Activated effector memory CD4-positive, alpha-beta T cell treated with Interleukin-2 at 50 U/mL for 16 hours (primary cell): ENCODE measurements at regions not wholly inside any gene's neighbourhood (a gene's known extent, or its start where the extent isn't known, plus 50 kb on each side); places are given as distances from the start of the nearest gene placed in this dataset.
"Not testable (repeated sequence)": the region's sequence is repeated elsewhere in the genome, so short reads cannot be mapped to it uniquely, and the experiment has no call there.

Source experiments
- DNase-seq: peaks from one replicate; pipeline ENCODE4 v3.0.0-alpha.2; 2020

DNA sequence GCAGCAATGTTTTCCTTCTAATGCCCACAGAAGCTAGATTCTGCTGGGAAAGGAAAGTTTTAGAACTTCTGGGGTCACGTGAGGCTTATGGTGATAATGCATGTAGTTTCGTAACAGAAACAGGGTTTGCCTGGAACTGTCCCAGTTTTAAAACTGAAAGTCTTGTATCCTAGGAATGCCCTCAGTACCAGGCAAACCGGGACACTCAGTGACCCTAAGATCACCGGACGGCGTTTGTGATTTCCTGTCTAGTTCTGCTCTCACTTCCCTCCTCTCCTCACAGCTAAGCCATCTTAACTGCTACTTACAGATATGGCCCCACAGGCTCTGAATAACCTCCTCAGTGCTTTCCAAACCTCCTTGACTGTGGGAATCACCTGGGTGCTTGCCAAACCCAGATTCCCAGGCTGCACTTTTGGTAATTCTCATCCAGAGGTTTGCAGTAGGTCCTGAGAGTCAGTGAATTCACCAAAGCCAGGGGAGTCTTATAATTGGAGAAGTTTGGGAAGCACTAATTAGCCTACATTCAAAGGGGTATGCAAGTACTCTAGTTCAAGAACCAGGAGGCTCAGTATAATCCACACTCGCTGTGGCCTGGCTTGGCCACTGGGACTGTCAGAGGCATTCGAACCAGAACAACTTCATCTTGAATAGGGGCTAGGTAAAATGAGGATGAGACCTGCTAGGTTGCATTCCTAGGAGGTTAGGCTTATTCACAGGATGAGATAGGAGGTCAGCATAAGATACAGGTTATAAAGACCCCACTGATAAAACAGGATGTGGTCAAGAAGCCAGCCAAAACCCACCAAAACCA lies 231.6 kb upstream of the MYLIP start:
- no peak for DNase-seq

DNA sequence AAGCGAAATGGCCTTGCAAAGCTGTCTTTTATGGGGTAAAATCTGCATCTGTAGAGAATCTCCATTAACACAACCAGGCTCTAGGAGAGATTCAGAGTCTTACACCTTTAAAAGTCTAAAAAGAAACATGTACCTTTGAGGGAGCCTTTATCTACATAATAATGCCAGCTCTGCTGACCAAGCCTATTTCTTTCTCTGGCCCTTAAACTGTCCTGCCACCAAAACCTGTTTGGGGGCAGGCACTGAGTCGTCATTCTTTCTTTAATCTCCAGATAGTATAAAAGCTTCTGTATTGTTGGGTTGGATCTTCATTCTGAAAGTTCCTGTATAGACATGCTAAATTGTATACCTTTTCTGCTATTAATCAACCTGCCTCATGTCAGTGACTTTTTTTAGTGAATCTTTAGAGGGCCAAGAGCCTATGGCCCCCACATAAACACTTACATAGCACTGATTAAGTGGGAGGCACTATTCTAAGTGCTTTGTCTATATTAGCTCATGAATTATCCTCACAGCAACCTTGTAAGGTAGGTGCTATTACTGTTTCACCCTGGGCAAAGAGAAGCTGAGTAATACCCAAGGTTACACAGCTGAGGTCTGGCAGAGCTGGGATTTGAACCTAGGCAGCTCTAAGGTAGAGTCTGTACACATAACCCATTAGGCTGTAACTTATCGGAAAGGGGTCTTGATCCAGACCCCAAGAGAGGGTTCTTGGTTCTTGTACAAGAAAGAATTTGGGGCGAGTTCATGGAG lies 232.3 kb upstream of the DTNBP1 start:
- DNase-seq = no peak

DNA sequence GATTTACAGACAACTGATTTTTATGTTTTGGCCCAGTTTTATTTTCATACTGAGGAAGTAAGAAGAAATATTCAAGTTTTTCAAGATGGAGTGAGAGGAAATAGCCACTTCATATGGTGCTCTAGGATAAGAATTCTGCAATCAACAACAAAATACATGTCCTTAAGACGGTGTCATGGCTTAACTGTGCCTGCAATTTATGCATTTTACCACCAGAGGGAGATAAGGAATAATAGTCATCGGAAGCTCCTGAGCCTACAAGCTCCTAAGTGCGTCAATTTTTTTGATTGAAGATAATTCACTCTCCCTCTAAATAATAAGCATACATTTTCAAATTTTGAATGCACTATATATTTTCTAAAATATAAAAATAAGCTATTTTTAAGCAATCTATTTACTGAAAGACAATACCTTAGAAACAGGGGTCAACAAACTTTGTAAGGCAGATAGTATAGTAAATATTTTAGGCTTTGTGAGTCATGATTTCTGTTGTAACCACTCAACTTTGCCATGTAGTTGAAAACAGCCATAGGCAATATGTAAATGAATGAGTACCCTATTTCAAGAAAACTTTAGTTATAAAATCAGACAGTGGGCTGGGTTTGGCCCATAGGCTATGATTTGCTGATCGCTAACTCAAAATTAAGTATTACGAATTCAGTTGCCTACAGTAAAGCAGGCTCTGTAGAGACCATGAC lies 230.9 kb upstream of the DTNBP1 start:
- no peak for DNase-seq

GRCh38 chr6:15892369-15892768 lies 229.5 kb upstream of the DTNBP1 start:
- DNase-seq = no peak

DNA sequence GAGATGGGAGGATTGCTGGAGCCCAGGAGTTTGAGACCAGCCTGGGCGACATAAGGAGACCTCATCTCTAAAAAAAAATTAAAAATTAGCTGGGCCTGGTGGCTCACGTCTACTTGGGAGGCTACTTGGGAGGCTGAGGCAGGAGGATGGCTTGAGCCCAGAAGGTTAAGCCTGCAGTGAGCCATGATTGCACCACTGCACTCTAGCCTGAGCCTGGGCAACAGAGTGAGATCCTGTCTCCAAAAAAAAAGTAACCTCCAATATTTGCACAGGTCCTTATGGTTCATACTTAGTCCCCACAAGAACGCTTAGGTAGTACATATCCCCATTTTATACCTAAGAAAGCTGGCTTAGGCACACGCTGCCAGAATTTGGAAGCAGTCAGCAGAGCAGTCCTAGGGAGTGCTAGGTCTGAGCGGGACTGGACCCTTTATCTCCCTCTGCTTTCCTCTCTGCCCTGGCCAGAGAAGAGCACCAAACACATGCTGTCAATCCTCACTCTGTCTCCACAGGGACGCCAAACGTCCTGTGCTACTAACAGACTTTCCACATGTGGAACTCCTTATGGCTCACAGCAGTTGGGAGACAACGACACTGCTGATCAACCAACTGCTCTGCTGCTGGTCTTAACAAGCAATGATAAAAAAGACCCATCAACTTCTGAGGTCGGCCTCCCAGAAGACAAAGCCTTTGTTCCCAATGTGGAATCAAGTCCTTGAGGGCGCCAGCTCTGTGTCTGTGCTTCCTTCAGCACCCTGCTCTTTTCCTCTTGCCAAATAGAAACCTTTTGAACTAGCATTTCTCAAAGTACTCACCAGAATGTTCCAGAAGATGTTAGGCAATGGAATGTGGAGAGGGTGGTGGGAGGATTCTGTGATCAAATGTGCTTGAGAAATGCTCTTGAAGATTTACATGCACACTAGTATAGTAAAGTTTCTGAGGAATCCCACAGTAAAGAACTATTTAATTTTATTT lies 226.3 kb upstream of the DTNBP1 start:
- DNase-seq = no peak

DNA sequence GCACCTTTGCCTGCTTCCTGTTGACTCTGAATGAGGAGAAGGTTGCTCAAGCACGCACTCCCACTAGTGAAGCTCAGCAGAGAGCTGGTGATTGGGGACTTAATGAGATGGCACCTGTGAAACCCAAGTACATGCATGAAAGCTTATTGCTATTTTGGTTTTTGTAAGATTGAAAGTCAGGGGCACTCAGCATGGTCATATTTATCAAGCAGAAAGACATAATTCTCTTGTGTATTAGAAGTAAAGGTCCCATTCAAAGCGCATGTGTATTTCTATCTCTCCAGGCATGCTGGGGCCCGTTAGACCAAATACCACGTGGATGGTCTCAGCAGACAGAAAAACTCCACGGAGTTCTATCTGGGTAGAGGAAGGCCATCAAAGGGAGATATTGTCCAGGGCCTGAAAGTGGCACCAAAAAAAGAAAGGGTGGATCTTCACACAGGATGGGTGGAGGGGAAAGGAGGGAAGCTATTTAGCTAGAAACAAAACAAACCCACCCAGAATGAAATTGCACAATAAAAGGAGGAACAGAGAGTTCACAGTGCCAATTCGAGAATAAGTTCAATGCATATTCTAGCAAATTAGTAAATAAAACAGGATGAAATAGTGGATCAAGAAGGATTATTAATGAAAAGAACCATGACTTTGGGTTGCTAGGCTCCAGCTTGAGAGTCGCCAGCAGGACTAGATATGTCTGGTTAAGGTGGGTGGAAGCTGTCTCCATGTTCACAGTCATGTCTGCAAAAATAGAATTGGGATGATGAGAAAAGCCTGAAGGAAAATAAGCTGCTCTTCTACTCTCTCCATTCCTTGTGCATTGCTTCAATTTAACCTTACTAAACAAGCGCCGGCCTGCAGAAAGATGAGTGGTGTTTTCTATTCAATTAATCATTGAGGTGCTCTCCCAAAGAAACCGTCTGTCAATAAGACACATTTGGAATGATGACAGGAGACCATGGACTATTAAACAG lies 224.9 kb upstream of the DTNBP1 start:
- DNase-seq = no peak

- no peak for DNase-seq
Observed at GRCh38 chr6:15885624-15886023, 222.8 kb upstream of the DTNBP1 start.

DNA sequence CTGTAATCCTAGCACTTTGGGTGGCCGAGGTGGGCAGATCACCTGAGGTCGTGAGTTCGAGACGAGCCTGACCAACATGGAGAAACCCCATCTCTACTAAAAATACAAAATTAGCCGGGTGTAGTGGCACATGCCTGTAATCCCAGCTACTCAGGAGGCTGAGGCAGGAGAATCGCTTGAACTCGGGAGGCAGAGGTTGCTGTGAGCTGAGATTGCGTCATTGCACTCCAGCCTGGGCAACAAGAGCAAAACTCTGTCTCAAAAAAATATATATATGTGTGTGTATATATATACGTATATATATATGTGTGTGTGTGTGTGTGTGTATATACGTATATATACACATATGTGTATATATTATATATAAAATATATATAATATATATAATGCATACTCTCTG lies 220.8 kb upstream of the DTNBP1 start:
- DNase-seq = not testable (repeated sequence)

DNA sequence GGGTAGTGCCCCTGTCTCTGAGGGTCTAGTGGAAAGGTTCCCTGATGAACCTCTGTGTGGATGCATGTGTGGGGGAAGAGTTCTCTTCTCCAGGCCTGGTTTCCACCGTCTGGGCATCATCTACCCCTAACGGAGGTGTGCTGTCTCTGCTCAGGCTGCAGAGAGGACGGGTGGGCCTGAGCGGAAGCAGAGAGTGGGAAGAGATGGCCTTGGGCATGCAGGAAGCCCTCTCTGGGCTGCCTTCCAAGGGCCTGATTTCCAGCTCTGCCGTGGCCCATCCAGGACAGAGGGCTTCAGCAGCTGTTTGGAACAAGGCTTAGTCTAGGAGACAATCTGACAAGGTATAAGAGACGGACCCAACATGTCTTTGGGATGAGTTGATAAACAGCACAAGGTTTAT lies 220.1 kb upstream of the DTNBP1 start:
- no peak for DNase-seq

- no peak for DNase-seq
Observed at GRCh38 chr6:15882345-15882744, 219.5 kb upstream of the DTNBP1 start.

DNA sequence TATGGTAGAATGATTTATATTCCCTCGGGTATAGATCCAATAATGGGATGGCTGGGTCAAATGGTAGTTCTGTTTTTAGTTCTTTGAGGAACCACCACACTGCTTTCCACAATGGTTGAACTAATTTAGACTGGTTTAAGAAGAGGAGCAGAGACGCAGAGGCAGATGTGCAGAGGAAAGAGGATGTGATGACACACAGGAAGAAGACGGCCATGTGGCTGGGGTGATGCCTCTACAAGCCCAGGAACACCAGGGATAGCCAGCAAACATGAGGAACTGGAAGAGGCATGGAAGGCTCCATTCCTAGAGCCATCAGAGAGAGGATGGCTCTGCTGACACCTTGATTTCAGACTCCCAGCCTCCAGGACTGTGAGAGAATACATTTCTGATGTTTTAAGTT lies 218.3 kb upstream of the DTNBP1 start:
- no peak for DNase-seq

DNA sequence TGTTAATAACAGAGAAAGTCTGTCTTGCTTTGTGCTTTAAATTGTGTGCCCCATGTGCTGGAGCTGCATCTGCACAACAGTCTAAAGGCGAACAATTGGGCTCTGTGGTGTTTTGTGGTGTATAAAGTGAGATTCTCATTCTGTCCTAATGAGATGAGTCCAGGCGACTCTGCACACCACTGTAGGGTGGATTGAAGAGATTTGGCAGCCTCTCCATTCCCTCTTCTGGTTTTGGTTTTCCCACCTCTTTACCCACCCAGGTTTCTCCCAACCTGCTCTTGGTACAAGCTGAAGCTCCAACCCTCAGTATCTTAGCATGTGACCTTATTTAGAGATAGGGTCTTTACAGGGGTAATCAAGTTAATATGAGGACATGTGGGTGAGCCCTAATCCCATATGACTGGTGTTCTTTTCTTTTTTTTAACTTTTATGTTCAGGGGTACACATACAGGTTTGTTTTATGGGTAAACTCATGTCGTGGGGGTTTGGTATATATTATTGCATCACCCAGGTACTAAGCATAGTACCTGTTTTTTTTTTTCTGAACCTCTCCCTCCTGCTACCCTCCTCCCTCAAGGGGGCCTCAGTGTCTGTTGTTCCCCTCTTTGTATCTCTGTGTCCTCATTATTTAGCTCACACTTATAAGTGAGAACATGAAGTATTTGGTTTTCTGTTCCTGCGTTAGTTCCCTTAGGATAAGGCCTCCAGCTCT lies 217.6 kb upstream of the DTNBP1 start:
- no peak for DNase-seq

- DNase-seq = peak; percentile 4
Observed at GRCh38 chr6:15879371-15880261, 216.8 kb upstream of the DTNBP1 start.

- no peak for DNase-seq
Observed at GRCh38 chr6:15877231-15877630, 214.4 kb upstream of the DTNBP1 start.

DNA sequence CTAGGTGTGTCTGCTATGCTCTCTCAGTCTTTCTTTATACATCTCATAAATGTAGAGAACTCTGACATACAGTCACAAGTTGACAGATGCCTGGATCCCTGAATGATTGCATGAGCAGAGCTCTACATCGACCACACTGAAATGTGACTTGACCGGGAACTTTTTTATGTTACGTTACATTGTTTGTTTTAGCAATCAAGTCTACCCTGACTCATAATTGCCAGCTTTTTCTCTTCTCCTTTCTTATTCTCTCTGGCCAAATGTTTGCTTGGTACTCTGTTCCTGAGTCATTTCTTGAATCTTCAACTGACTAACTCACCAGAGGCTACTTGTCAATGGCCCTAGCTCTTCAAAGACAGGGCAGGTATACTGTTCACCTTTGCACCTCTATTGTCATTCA lies 213.6 kb upstream of the DTNBP1 start:
- no peak for DNase-seq

- no peak for DNase-seq
Observed at GRCh38 chr6:15875797-15876196, 213.0 kb upstream of the DTNBP1 start.

- no peak for DNase-seq
Observed at GRCh38 chr6:15874821-15875220, 212.0 kb upstream of the DTNBP1 start.

DNA sequence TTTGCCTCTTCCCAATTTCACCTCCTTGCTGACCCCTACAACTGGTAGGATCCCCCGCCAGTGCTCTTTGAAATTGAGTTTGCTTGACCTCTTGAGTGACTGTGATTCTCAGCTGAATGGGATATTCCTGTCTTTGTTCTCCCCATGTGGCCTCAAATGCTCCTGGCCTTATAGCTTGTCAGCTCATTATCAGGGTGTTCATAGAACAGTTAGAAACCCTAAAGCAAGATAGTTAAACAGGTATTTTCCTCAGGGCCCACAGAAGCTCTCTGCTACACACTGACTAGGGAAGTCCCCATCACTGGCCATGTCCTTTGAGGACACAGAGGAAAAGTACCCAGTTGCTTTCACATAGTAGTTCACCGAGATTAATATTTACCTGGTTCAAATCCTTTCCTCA lies 211.5 kb upstream of the DTNBP1 start:
- DNase-seq = no peak
